Subcutaneous abdominal adipose tissue (tissue), 5 donors: ENCODE measurements at regions not wholly inside any gene's neighbourhood (a gene's known extent, or its start where the extent isn't known, plus 50 kb on each side); places are given as distances from the start of the nearest gene placed in this dataset.

ENCODE experiments used
- H3K27ac ChIP-seq: one replicate; pipeline ENCODE4 v1.7.0; 2013; ENCODE audit warnings: low read depth, mild to moderate bottlenecking, inconsistent platforms, low read length, moderate library complexity
- H3K27me3 ChIP-seq, 5 donors: one replicate each; pipeline ENCODE4 v1.7.0; 2013; ENCODE audit warnings: low read length in 5 of 5, inconsistent platforms in 1 of 5; ENCODE audit not compliant: control insufficient read depth in 5 of 5, insufficient read depth in 4 of 5
- H3K36me3 ChIP-seq, 5 donors: one replicate each; pipeline ENCODE4 v1.7.0; 2013; ENCODE audit warnings: low read length in 5 of 5; ENCODE audit not compliant: control insufficient read depth in 5 of 5, insufficient read depth in 5 of 5
- H3K4me1 ChIP-seq, 5 donors: one replicate each; pipeline ENCODE4 v1.7.0; 2013; ENCODE audit warnings: low read length in 5 of 5, mild to moderate bottlenecking in 3 of 5, moderate library complexity in 1 of 5; ENCODE audit not compliant: control insufficient read depth in 5 of 5, insufficient read depth in 5 of 5
- H3K4me3 ChIP-seq, 5 donors: one replicate each; pipeline ENCODE4 v1.7.0; 2013; ENCODE audit warnings: low read length in 5 of 5, low read depth in 1 of 5
- H3K9ac ChIP-seq, 5 donors: one replicate each; pipeline ENCODE4 v1.7.0; 2013; ENCODE audit warnings: low read length in 5 of 5, mild to moderate bottlenecking in 4 of 5, moderate library complexity in 3 of 5
- H3K9me3 ChIP-seq, 5 donors: one replicate each; pipeline ENCODE4 v1.7.0; 2013; ENCODE audit warnings: low read length in 5 of 5; ENCODE audit not compliant: control insufficient read depth in 5 of 5
- donor health status: healthy.
- donor health status: healthy.
- donor health status: healthy.
- donor health status: healthy.
- donor health status: healthy.

DNA sequence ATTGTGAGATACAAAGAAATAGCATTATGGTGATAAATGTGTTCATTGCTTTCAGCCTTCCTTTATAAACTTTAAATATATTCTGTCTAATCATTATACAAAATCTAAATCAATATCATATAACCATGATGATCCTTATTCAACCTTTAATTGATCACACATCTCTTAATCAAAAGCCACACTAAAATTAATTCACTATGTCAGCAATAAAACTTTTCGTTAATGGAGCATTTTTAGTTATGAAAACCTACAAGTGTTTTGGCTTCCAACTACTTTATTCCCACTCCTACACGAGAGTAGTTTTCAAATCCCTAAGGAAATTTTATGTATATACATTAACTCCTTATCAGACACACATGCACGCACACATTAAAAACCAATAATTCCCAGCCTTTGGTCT, 530.2 kb downstream of the KCTD8 start:
- no peaks in the 10 kb centered on the region for H3K36me3 ChIP-seq
- H3K9me3 ChIP-seq, result peaks cover 0 to 8% (median 5%) of the 10 kb centered on the region in 5 donors
- H3K27me3 ChIP-seq, result no peaks in the 10 kb centered on the region
- H3K27ac ChIP-seq, result no peak overlapping the region
- no peak overlapping the region for H3K9ac ChIP-seq
- no peaks in the 10 kb centered on the region for H3K4me1 ChIP-seq
- no peak overlapping the region for H3K4me3 ChIP-seq

DNA sequence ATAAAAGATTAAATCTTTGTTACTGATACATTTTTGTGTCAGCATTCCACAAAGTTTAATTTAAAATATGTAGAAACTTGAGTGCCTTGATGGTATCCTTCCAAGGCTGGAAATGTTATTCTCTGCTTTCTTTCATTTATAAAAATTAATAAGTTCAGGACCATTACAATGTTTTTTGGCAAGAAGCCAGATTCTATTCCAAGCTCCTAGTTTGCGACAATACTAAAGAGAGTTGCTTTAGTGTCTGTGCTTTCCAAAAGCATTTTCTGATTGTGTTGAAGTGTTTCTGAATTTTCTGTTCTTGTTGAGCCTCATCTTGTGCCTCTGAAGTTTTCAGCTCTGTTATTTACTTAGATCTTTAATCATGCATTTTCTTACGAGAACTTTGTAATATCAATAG, 516.2 kb downstream of the KCTD8 start:
- Histone ChIP-seq H3K9me3 (no peaks in the 10 kb centered on the region), H3K27me3 (no peaks in the 10 kb centered on the region), H3K27ac (no peak overlapping the region), H3K4me1 (no peaks in the 10 kb centered on the region), H3K4me3 (no peak overlapping the region), H3K36me3 (no peaks in the 10 kb centered on the region), H3K9ac (no peak overlapping the region)

DNA sequence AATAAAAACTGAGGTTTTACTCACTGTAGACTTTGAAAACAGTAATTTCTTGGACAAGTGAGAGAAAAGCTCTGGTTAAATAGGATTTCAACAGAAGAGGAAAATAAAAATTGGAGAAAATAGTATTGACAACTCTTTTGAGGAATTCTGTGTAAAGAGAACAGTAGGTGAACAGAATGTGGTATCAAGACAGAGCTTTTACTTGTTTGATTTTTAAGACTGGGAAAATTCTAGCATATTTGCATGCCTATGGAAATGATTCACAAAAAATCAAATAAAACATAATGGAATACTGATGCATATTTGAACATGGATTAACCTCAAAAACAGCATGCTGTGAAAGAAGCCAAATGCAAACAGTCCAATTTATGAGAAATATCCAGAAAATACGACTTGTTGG, 504.6 kb downstream of the KCTD8 start:
- Histone ChIP-seq H3K4me1 (no peaks in the 10 kb centered on the region), H3K9ac (no peak overlapping the region), H3K27me3 (no peaks in the 10 kb centered on the region), H3K27ac (no peak overlapping the region), H3K4me3 (no peak overlapping the region), H3K9me3 (peaks cover 0 to 2% (median 0%) of the 10 kb centered on the region in 5 donors), H3K36me3 (no peaks in the 10 kb centered on the region)

DNA sequence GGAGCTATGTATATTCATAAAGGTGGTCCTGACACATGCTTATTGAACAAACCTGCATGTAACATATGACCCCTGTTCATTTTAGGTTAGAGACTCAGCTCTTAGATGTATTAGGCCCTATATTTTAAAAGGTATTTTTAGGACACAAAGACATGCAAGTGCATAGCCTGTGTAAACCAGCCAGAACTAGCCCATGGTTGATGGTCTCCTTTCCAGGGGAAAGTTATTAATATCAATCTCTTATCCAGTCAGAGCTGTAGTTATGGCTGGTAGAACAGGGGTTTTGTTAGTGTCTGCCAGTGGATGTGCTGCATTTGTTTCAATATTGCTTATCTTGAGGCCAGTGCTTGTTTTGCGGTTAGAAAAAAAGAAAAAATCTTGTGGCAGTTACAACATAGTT, 488.6 kb downstream of the KCTD8 start:
- Histone ChIP-seq H3K36me3 (no peaks in the 10 kb centered on the region), H3K27ac (no peak overlapping the region), H3K4me1 (no peaks in the 10 kb centered on the region), H3K4me3 (no peak overlapping the region), H3K27me3 (no peaks in the 10 kb centered on the region), H3K9me3 (no peaks in the 10 kb centered on the region), H3K9ac (no peak overlapping the region)

DNA sequence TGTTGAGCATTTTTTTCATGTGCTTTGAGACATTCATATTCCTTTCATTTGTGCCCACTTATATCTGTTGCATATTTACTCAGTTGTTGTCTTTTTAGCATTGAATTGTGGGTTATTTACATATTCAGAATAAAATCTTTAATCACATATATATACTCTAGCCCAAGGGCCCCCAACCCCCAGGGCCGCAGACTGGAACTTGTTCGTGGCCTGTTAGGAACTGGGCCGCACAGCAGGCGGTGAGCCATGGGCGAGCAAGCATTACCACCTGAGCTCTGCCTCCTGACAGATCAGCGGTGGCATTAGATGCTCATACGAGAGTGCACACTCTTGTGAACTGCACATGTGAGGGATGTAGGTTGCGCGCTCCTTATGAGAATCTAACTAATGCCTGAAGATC, 480.6 kb downstream of the KCTD8 start:
- H3K4me1 ChIP-seq, result no peaks in the 10 kb centered on the region
- H3K9me3 ChIP-seq, result no peaks in the 10 kb centered on the region
- no peak overlapping the region for H3K9ac ChIP-seq
- H3K36me3 ChIP-seq, result no peaks in the 10 kb centered on the region
- no peak overlapping the region for H3K27ac ChIP-seq
- no peaks in the 10 kb centered on the region for H3K27me3 ChIP-seq
- H3K4me3 ChIP-seq, result no peak overlapping the region

DNA sequence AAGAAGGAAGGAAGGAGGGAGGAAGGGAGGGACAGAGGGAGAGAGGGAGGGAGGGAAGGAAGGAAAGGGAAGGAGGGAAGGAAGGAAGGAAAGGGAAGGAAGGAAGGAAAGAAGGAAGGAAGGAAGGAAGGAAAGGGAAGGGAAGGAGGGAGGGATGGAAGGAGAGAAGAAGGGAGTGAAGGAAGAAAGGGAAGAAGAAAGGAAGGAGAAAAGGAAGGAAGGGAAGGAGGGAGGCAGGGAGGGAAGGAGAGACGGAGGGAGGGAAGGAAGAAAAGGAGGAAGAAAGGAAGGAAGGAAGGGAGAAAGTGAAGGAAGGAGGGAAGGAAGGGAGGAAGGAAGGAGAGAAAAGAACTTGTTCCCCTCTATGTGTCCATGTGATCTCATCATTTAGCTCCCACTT, 465.0 kb downstream of the KCTD8 start:
- H3K27ac ChIP-seq, result no peak overlapping the region
- no peak overlapping the region for H3K4me3 ChIP-seq
- peaks cover 0 to 3% (median 0%) of the 10 kb centered on the region in 5 donors for H3K9me3 ChIP-seq
- no peaks in the 10 kb centered on the region for H3K27me3 ChIP-seq
- H3K36me3 ChIP-seq, result no peaks in the 10 kb centered on the region
- H3K4me1 ChIP-seq, result no peaks in the 10 kb centered on the region
- H3K9ac ChIP-seq, result no peak overlapping the region

DNA sequence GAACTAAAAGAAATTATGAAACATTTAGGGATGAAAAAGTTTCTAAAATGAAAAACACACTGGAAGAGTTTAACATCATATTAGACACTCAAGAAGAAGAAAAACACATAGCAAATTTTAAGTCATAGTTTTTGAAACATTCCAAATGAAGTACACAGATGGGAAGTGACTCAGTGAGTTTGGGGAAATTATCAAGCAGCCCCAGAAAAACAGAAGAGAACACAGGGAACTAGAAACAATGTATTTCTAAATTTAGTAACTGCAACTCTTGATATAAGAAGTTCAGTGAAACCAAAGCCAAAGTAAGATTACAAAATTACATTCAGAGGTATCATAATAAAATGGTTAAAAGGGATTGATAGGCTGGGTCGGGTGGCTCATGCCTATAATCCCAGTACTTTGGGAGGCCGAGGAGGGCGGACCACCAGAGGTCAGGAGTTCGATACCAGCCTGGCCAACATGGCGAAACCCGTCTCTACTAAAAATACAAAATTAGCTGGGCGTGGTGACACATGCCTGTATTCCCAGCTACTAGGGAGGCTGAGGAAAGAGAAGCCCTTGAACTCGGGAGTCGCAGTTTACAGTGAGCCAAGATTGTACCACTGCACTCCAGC, 461.2 kb downstream of the KCTD8 start:
- Histone ChIP-seq H3K9me3 (peaks cover 0 to 3% (median 0%) of the 10 kb centered on the region in 5 donors), H3K27ac (no peak overlapping the region), H3K9ac (no peak overlapping the region), H3K36me3 (no peaks in the 10 kb centered on the region), H3K4me3 (no peak overlapping the region), H3K27me3 (no peaks in the 10 kb centered on the region), H3K4me1 (no peaks in the 10 kb centered on the region)

DNA sequence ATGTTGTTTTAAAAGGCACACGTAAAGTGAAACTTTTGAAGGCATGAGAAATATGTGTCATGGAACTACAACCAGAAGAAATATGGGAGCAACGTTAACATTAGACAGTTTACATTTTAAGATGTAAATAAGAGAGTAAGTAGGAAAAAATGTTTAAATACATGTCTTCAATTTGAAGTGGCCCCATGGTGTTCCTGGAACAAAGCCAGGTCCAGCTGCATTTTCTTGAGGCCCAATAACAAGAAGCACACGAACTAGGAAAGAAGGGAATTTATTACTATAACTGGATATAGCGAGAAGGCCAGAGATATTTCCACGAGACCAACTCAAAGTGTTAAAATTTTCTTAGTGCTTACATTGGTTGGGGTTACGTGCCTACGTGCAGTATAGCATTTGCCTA, 458.1 kb downstream of the KCTD8 start:
- Histone ChIP-seq H3K4me1 (no peaks in the 10 kb centered on the region), H3K9me3 (no peaks in the 10 kb centered on the region), H3K9ac (no peak overlapping the region), H3K27ac (no peak overlapping the region), H3K27me3 (no peaks in the 10 kb centered on the region), H3K36me3 (no peaks in the 10 kb centered on the region), H3K4me3 (no peak overlapping the region)

DNA sequence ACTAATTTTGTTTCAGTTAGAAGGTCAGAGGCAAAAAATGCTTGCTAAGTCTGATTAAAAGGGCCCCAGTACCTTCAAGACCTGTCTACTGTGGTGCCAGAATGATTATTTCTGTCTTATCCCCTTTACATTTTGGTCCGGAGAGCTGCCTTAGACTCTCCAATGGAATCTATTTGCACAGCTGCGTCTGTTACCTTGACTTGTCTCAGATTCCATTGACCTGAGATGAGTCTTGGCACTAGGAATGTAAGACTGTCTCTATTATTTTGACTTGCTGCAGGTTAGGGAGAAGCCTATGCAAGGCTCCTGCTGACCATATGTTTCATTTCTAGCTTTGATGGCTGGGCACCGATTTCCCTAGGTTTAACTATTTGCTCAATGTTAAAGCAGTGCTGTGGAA, 457.6 kb downstream of the KCTD8 start:
- H3K4me3 ChIP-seq, result no peak overlapping the region
- no peak overlapping the region for H3K9ac ChIP-seq
- no peaks in the 10 kb centered on the region for H3K27me3 ChIP-seq
- H3K4me1 ChIP-seq, result no peaks in the 10 kb centered on the region
- no peaks in the 10 kb centered on the region for H3K9me3 ChIP-seq
- no peaks in the 10 kb centered on the region for H3K36me3 ChIP-seq
- no peak overlapping the region for H3K27ac ChIP-seq

DNA sequence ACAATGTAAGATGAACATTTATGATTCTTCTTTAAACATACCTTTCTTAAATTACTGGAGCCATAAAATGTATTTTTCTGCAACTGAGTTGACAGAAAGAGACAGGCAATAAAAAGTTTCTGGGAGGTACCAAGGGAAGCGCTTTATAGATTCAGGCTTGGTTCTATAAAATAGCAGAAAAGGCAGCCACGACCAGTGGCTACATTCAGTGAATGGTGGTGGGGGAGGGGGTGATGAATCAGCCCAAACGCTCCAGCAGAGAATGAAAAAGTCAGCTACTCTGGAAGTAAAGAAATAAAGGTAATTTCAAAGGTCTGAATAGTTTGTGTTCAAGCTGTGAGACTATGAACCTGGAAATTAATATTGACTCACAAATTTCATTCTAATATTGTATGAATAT, 456.1 kb downstream of the KCTD8 start:
- no peak overlapping the region for H3K9ac ChIP-seq
- H3K27me3 ChIP-seq, result no peaks in the 10 kb centered on the region
- H3K36me3 ChIP-seq, result no peaks in the 10 kb centered on the region
- no peaks in the 10 kb centered on the region for H3K4me1 ChIP-seq
- H3K27ac ChIP-seq, result no peak overlapping the region
- H3K9me3 ChIP-seq, result no peaks in the 10 kb centered on the region
- no peak overlapping the region for H3K4me3 ChIP-seq
